ENCODE measurements at regions not wholly inside any gene's neighbourhood (a gene's known extent, or its start where the extent isn't known, plus 50 kb on each side); places are given as distances from the start of the nearest gene placed in this dataset.

DNA sequence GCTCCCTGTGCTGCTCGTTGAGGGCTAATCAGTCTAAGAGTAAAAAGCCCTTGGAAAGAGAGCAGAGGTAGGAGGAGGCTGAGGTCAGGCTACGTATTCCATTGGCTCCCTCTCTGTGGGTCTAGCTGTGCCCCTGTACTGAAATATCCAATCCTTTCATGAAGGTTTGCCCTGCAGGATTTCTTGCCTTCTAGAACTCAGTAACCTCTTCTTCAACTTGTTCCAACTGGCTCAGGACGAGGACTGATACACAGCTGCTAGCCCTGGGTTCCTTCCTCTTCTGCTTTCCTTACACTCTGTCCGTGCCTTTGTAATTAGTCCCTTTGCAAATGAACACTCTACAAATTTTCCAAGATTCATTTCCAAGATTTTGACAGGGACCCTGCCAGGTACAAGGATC lies 560.5 kb downstream of the ACTR3B start:
- TF ChIP-seq POLR2AphosphoS5 (IDR thresholded peaks at IDR 0.05; ENCODE audit: low read depth, low read length) = no peak
- TF ChIP-seq, protein P1, sequence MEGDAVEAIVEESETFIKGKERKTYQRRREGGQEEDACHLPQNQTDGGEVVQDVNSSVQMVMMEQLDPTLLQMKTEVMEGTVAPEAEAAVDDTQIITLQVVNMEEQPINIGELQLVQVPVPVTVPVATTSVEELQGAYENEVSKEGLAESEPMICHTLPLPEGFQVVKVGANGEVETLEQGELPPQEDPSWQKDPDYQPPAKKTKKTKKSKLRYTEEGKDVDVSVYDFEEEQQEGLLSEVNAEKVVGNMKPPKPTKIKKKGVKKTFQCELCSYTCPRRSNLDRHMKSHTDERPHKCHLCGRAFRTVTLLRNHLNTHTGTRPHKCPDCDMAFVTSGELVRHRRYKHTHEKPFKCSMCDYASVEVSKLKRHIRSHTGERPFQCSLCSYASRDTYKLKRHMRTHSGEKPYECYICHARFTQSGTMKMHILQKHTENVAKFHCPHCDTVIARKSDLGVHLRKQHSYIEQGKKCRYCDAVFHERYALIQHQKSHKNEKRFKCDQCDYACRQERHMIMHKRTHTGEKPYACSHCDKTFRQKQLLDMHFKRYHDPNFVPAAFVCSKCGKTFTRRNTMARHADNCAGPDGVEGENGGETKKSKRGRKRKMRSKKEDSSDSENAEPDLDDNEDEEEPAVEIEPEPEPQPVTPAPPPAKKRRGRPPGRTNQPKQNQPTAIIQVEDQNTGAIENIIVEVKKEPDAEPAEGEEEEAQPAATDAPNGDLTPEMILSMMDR (IDR thresholded peaks at IDR 0.05) = no peak
- no peak for TF ChIP-seq TCF7L2 (IDR thresholded peaks at IDR 0.05; ENCODE audit: low read depth, low read length)
- TF ChIP-seq SIN3A (IDR thresholded peaks at IDR 0.05; ENCODE audit: borderline replicate concordance, insufficient read depth, low read depth, low read length) = no peak
- TF ChIP-seq, protein P2, sequence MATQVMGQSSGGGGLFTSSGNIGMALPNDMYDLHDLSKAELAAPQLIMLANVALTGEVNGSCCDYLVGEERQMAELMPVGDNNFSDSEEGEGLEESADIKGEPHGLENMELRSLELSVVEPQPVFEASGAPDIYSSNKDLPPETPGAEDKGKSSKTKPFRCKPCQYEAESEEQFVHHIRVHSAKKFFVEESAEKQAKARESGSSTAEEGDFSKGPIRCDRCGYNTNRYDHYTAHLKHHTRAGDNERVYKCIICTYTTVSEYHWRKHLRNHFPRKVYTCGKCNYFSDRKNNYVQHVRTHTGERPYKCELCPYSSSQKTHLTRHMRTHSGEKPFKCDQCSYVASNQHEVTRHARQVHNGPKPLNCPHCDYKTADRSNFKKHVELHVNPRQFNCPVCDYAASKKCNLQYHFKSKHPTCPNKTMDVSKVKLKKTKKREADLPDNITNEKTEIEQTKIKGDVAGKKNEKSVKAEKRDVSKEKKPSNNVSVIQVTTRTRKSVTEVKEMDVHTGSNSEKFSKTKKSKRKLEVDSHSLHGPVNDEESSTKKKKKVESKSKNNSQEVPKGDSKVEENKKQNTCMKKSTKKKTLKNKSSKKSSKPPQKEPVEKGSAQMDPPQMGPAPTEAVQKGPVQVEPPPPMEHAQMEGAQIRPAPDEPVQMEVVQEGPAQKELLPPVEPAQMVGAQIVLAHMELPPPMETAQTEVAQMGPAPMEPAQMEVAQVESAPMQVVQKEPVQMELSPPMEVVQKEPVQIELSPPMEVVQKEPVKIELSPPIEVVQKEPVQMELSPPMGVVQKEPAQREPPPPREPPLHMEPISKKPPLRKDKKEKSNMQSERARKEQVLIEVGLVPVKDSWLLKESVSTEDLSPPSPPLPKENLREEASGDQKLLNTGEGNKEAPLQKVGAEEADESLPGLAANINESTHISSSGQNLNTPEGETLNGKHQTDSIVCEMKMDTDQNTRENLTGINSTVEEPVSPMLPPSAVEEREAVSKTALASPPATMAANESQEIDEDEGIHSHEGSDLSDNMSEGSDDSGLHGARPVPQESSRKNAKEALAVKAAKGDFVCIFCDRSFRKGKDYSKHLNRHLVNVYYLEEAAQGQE (IDR thresholded peaks at IDR 0.05; ENCODE audit: insufficient read depth in 1 of 2, low read depth in 2 of 2, low read length in 1 of 2) = no peak
